NCI-H2081 treated with DMSO at 0.1 percent for 48 hours (cell line): ENCODE measurements at regions not wholly inside any gene's neighbourhood (a gene's known extent, or its start where the extent isn't known, plus 50 kb on each side); places are given as distances from the start of the nearest gene placed in this dataset.

Experiments
- DNase-seq: peaks from one replicate; lab custom pipeline; 2025; lab: John Stamatoyannopoulos, UW

DNA sequence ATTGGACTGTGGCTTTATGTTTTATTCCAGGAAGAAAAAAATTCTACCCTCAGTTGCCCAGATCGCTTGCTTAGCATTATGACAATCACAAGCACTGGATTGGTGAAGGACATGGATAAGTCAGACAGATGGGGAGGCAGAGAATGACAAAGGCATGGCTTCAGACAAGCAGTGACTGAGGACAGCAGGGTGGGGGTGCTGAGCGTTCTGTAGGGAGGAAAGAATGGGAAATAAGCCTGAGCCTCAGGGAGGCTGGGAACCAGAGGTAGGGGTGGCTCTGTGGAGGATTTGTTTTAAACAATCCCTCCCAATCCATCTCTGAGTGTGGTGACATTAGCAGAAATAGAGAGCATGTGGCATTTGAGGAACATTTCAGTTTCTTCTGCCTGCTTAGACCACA lies 896.9 kb downstream of the CCSER2 start:
- DNase-seq, result no peak

- no peak for DNase-seq
Observed at GRCh38 chr10:85226596-85226995, 898.2 kb downstream of the CCSER2 start.

- no peak for DNase-seq
Observed at GRCh38 chr10:85228726-85229125, 900.3 kb downstream of the CCSER2 start.

DNA sequence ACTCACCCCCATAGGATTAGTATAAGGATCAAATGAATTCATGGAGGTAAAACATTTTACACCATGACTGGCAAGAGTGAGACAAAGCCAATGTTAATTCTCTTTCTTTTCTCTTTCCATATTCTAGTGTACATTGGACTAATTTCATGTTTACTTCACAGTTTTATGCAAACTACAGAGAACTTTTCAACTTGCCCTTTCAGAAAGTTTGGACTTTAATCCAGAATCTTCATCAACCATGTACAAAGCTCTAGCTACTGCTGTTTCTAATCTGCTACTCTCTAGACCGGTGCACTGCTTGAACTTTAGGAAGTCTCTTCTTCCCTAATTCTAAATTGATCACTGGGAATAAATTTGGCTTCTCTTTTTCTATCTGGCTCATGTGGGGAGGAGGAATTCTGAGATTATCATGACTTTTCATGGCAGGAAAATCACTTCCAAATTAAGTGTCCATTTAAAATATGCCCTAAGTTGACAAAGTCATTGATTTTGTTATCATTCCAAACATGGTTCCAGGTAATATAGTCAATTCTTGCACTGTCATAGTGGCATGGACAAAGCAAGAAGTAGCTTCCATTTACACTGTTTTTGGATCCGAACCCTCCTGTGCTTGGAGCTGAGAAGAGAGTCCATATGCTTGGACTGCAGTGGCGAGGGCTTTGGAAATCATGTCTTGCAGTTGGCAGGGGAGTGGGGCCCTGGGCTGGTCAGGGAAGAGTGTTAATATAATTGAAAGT lies 903.3 kb downstream of the CCSER2 start:
- DNase-seq, result no peak

DNA sequence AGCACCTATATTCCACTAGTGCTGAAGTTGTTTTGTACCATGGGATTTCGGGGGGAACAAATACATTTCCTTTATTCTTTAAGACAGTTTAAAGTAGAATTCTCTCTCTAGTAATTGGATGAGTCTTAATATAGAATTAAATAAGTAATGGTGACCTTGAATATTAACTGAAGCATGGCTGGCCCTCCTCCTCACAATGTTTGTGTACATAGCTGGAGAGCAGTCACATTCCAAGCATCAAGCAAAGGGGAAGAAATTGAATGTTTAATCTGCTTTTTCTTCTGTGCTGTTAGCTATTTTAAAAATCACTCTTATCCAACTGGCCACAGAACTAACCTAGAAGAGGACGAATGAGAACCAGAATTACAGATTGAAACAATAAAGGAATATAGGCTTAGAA lies 906.9 kb downstream of the CCSER2 start:
- no peak for DNase-seq

GRCh38 chr10:85238676-85239075 lies 910.3 kb downstream of the CCSER2 start:
- no peak for DNase-seq

DNA sequence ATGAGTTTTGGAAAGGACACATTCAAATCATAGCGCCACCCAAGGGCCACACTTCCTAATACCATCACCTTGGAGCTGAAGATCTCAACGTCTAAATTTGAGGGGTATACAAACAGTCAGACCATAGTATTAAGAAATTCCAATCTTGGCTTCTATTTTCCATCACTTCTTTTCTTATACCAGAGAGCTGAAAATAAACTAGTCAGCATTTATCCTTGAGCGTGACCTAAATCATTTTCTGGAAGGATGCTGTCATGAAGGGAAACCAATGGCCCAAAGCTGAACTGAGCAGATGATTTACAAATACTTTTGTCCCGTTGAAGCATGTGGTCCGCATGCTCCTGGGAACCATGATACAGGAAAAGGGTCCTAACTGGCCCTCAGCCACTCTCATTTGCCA lies 921.9 kb downstream of the CCSER2 start:
- DNase-seq, result no peak

- DNase-seq, result no peak
Observed at GRCh38 chr10:85256481-85256880, 928.1 kb downstream of the CCSER2 start.

GRCh38 chr10:85259908-85260307 lies 931.5 kb downstream of the CCSER2 start:
- DNase-seq, result no peak

DNA sequence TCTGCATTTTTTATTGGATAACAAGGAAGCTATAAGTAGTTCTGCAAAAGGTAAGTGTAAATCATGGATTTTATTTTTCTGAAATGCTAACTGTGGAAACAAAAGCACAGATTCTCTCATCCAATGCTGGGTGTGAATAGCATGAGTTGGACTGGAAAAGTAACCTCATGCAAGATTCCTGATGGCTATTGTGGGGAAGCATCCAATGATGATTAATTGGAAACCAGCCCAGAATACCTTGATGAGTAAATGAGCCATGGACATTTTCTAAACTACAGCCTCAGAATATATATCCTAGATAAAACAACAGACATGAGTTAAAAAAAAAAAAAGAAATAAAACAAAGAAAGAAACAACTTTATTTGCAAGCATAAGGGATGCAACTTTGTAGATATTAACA lies 934.6 kb downstream of the CCSER2 start:
- no peak for DNase-seq

DNA sequence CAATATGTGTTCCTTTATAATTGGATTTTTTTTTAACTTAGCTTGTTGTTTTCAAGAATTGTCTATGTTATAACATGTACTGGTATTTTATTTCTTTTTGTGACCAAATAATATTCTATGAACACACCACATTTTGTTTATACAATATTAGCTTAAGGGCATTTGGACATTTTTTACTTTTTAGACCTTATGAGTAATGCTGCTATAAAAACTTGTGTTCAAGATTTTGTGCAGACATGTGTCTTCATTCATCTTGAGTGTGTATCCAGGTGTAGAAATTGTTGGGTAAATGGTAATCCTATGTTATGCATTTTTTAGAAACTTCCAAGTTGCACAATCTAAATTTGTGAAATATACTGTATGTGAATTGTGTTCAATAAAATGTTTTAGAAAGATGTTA lies 936.7 kb downstream of the CCSER2 start:
- DNase-seq, result no peak

GRCh38 chr10:85266808-85267207 lies 938.4 kb downstream of the CCSER2 start:
- no peak for DNase-seq

DNA sequence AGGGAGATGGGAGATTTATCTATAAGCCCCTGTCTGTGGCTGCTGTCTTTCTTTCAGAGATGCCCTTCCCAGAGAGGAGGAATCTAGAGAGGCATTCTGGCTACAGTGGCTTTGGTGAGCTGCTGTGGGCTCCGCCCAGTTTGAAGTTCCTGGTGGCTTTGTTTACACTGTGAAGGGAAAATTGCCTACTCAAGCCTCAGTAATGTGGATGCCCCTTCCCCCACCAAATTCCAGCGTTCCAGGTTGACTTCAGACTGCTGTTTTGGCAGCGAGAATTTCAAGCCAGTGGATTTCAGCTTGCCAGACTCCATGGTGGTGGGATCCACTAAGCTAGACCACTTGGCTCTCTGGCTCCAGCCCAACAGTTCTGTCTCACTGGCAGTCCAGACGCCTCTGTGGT lies 951.6 kb downstream of the CCSER2 start:
- no peak for DNase-seq

DNA sequence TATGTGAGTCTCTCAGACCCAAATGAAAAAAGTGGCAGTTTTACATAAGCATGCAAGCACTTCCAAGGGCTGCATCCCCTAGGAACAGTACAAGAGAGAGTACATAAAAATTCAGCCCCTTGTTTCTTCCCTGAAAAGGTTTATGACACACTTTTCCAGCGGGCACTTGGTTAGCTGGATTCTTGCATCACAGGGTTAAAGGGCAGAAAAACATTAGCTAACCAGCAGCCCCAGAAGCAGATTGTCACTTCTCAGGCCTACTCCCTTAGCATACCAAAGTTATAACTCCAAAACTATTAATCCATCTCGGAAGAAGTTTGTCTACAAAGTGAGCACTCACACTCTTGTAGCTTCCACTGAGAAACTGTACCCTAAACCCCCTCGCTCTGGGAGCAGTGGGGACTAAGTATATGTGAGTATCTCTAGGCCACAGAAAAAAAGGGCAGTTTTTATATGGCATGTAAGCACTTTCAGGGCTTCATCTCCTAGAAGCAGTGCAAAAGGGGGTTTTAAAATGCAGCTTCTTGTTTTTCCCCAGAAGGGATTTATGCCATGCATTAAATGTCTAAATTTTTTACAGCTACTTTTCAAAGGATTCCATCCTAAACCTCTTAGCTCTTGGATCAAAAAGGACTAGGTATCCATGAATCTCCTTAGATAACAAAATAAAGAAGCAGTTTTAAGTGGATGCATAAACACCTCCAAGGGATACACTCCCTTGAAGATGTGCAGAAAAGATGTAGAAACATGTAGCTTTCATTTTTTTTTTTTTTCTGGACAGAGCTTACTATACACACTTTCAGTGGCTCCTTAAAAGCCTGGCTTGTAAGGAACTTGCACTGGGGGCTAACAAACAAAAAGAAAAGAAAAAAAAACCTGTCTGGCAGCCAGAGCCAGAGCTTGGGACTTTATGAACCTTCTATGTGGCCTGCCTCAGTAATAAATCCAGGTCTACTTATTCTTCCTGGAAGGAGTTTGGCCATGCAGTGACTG lies 956.7 kb downstream of the CCSER2 start:
- no peak for DNase-seq

DNA sequence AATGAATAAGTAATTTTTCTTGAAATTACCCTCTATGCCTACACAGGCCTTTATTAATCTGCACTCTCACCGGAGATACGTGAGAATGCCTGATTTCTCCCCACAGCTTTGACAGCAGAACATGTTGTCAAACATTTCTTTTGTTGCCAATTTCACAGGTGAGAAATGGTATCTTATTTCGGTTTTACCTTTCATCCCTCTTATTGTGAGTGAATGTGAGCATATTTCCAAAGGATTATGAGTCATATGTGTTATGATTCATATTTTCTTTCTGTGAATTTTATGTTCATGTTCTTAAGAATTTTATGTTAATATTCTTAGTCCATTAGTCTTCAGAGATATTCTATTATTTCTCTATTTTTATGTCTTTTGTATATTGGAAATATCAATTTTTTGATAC lies 965.1 kb downstream of the CCSER2 start:
- no peak for DNase-seq

GRCh38 chr10:85311613-85312337 lies 983.4 kb downstream of the CCSER2 start:
- no peak for DNase-seq

- no peak for DNase-seq
Observed at GRCh38 chr10:85315657-85316056, 987.3 kb downstream of the CCSER2 start.

DNA sequence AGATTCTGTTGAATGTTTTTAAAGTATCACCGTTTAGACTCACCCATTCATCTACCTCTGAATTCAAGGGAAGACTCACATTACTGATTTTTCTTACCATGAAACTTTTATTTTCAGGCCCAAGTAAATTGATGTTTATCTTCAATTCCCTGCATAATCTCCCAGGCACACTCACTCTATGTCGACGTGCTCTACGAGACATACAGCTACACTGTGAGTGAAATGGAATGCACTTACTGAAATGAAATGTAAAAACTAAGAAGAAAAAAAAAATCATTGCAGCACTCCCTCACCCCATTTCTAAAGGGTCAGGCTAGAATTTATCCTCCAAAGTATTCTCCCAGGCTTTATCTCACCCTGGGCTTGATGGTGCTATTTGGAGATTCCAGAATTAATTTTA lies 987.9 kb downstream of the CCSER2 start:
- DNase-seq, result no peak

DNA sequence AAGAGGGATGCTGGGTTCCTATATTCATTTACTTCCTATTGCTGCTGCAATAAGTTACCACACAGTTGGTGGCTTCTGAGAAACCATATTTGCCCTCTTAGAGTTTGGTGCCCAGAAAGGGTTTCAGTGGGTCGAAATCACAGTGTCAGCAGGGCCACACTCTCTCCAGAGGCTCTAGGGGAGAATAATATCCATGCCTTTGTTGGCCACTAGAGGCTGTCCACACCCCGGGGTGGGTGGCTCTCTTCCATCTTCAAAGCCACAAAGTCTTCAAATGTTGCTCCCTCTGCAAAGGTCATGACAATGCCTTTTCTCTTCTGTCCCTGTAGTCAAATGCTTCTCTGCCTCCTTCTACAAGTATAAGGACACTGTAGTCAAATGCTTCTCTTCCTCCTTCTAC lies 989.4 kb downstream of the CCSER2 start:
- DNase-seq, result no peak

DNA sequence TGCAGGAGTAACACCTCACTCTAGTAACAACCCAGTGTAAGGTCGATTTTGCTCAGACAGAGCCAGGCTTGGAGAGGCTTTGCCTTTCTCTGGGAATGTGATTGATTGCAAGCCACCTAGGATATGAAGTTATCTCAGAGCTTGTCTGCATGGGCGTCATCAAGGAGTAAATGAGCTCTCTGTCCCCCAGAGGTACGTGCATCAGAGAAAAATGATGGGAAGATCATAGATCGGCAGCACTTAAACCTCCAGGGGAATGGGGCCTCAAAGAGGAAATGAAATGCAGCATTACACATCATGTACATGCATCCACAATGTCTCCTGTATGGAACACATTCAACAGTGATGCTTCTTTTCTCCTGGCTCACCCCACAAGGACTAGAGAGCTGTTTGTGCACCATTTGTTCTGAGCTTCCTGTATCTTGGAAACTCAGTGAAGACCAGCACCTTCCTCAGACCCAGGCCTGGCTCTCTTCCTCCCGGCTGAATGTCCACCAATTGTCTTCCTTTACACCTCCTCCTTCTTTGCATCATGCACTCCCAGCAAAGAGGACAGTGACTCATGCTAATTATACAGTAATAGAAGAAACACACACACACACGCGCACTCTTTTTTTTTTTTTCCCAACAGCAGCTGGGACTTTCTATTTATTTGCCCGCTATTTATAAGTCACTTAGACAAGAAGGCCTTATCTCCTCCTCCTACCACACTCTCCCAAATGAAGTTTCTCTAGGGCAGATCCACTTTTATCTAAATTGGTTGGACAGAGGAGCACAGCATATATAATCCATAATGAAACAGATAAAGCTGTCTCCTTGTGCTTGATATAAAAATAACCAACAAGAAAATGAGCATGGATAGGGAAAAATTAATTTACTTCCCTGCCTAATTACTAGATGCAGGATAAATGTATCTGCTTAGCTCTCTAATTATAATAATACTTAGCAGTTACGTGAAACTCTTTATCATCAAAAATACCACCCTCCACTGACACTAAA lies 990.7 kb downstream of the CCSER2 start:
- no peak for DNase-seq

DNA sequence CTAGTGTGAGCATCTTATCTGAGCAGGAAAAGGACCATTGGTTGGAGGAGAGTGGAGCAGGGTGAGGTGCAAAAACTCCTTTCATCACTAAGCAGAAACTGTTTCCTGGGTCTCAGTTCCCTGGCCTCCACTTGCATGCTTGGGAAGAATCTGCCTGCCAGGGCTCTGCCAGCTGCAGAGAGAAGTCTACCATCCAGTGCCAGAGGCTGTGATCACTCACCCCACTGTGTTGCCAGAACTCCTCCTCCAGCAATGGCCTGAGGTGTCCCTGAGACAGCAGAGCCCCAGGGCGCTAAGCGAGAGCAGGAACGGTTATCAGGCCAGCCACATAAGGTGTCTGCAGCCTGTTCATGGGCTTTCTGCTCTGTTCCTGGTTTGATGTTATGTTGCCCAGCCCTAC lies 991.4 kb downstream of the CCSER2 start:
- no peak for DNase-seq
